Posterior vena cava (tissue), 2 donors: ENCODE measurements at regions not wholly inside any gene's neighbourhood (a gene's known extent, or its start where the extent isn't known, plus 50 kb on each side); places are given as distances from the start of the nearest gene placed in this dataset.

ENCODE experiments used
- DNase-seq: peaks from one replicate; pipeline ENCODE4 v3.0.0-alpha.2; 2020; ENCODE audit warnings: low spot score
- intact Hi-C, 2 donors: fragments of 100-400 bp; cut with DNase I; formaldehyde crosslinking; loops; one replicate each; pipeline versions ENCODE4 v1.14.1 to v1.14.2; 2022 to 2023
- donor health status: DM: yes; HTN: yes; CAD: no.
- donor health status: DM: yes; HTN: yes; CAD: no.

GRCh38 chr11:25727944-25728343 is 604.0 kb upstream of the ANO3 start:
- intact Hi-C loops = no loop called here

GRCh38 chr11:25730230-25730629 is 601.7 kb upstream of the ANO3 start:
- no peak for DNase-seq
- intact Hi-C loops = no loop called here

More at GRCh38 chr11:25727944-25728343, 604.0 kb upstream of the ANO3 start:
- no peak for DNase-seq

GRCh38 chr11:25733777-25734176 is 598.2 kb upstream of the ANO3 start:
- DNase-seq = no peak
- intact Hi-C loops = no loop called here

- intact Hi-C loops = no loop called here
- no peak for DNase-seq
Observed at GRCh38 chr11:25734591-25735211, 597.2 kb upstream of the ANO3 start.

GRCh38 chr11:25737071-25737675 is 594.8 kb upstream of the ANO3 start:
- intact Hi-C loops = no loop called here
- DNase-seq = no peak

GRCh38 chr11:25741886-25742285 is 590.0 kb upstream of the ANO3 start:
- intact Hi-C loops = no loop called here

GRCh38 chr11:25742800-25743199 is 589.1 kb upstream of the ANO3 start:
- intact Hi-C loops = no loop called here
- DNase-seq = no peak

More at GRCh38 chr11:25741886-25742285, 590.0 kb upstream of the ANO3 start:
- DNase-seq = no peak

GRCh38 chr11:25755381-25755780 is 576.5 kb upstream of the ANO3 start:
- DNase-seq = no peak
- intact Hi-C loops = no loop called here

GRCh38 chr11:25755918-25756584 is 575.9 kb upstream of the ANO3 start:
- peak; percentile 64 for DNase-seq
- intact Hi-C loops = no loop called here

- no peak for DNase-seq
- intact Hi-C loops = no loop called here
Observed at GRCh38 chr11:25758145-25758661, 573.7 kb upstream of the ANO3 start.

GRCh38 chr11:25766332-25767015 is 565.5 kb upstream of the ANO3 start:
- no peak for DNase-seq
- intact Hi-C loops = no loop called here

GRCh38 chr11:25769287-25769686 is 562.6 kb upstream of the ANO3 start:
- intact Hi-C loops = no loop called here
- DNase-seq = no peak

- intact Hi-C loops = no loop called here
- no peak for DNase-seq
Observed at GRCh38 chr11:25771605-25772004, 560.3 kb upstream of the ANO3 start.

GRCh38 chr11:25775603-25776002 is 556.3 kb upstream of the ANO3 start:
- no peak for DNase-seq
- intact Hi-C loops = no loop called here

- intact Hi-C loops = no loop called here
- no peak for DNase-seq
Observed at GRCh38 chr11:25776238-25776637, 555.7 kb upstream of the ANO3 start.

GRCh38 chr11:25777343-25777742 is 554.6 kb upstream of the ANO3 start:
- DNase-seq = no peak
- intact Hi-C loops = no loop called here

GRCh38 chr11:25779033-25779432 is 552.9 kb upstream of the ANO3 start:
- intact Hi-C loops = no loop called here
- DNase-seq = no peak

- DNase-seq = no peak
- intact Hi-C loops = no loop called here
Observed at GRCh38 chr11:25787416-25787815, 544.5 kb upstream of the ANO3 start.

GRCh38 chr11:25790396-25790795 is 541.5 kb upstream of the ANO3 start:
- intact Hi-C loops = no loop called here
- DNase-seq = no peak

GRCh38 chr11:25793637-25794036 is 538.3 kb upstream of the ANO3 start:
- intact Hi-C loops = no loop called here
- DNase-seq = no peak
